ENCODE measurements at regions not wholly inside any gene's neighbourhood (a gene's known extent, or its start where the extent isn't known, plus 50 kb on each side); places are given as distances from the start of the nearest gene placed in this dataset.

DNA sequence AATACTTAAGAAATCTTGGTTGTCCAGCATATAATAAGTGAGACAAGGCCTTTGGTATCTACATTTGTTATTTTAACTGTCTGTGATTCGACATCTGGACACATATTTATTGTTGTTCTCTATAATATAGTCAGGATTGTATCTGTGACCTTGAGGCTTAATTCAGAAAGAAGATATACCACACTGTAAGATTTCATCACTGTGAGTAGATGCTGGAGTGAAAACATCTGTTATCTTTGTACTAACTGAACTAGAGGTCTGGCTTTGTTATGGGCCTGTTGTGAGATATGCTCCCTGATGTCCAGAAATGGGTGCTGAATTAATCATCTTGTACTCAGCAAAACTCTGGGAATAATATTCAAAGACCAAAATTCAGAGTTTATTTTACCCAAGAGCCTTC, 148.5 kb downstream of the ISOC1 start:
- no peaks in the 10 kb centered on the region for H3K79me2 ChIP-seq (ENCODE audit: insufficient read depth, low read length)
- H3K27ac ChIP-seq (ENCODE audit: extremely low read length, insufficient read depth, low read length), result no peak overlapping the region
- ChIA-PET CTCF (ENCODE audit: low intra/inter-chr PET ratio, low total read pairs) (no interaction called here), POLR2A (no interaction called here)
- H3K9me3 ChIP-seq (ENCODE audit: low read length), result peaks cover 2% of the 10 kb centered on the region
- BruUV-seq (replicated peaks), result no TSS peak
- no peaks in the 10 kb centered on the region for H3K36me3 ChIP-seq (replicated peaks in 1 of 2; ENCODE audit: control insufficient read depth in 1 of 2, insufficient read depth in 2 of 2, low read length in 2 of 2)
- no peak overlapping the region for H3K4me3 ChIP-seq (replicated peaks in 1 of 3; ENCODE audit: insufficient read depth in 1 of 3, low read depth in 2 of 3, low read length in 3 of 3)
- no peaks in the 10 kb centered on the region for H3K4me1 ChIP-seq (ENCODE audit: insufficient read depth, low read length)
- H4K20me1 ChIP-seq (ENCODE audit: insufficient read depth, low read length), result no peaks in the 10 kb centered on the region
- TF ChIP-seq ETV6 (CRISPR knock-in tag; conservative IDR thresholded peaks at IDR 0.05) (no peak), SP4 (CRISPR knock-in tag; IDR thresholded peaks at IDR 0.05) (no peak), CAMTA2 (CRISPR knock-in tag; IDR thresholded peaks at IDR 0.05; ENCODE audit: borderline replicate concordance) (no peak), SCMH1 (CRISPR knock-in tag; IDR thresholded peaks at IDR 0.05; ENCODE audit: borderline replicate concordance) (no peak), SP140L (CRISPR knock-in tag; IDR thresholded peaks at IDR 0.05; ENCODE audit: borderline replicate concordance) (no peak), ZFP82 (CRISPR knock-in tag; IDR thresholded peaks at IDR 0.05; ENCODE audit: borderline replicate concordance) (no peak), ZNF44 (CRISPR knock-in tag; IDR thresholded peaks at IDR 0.05) (no peak), POGZ (CRISPR knock-in tag; IDR thresholded peaks at IDR 0.05) (no peak)
- TF ChIP-seq, protein P1, sequence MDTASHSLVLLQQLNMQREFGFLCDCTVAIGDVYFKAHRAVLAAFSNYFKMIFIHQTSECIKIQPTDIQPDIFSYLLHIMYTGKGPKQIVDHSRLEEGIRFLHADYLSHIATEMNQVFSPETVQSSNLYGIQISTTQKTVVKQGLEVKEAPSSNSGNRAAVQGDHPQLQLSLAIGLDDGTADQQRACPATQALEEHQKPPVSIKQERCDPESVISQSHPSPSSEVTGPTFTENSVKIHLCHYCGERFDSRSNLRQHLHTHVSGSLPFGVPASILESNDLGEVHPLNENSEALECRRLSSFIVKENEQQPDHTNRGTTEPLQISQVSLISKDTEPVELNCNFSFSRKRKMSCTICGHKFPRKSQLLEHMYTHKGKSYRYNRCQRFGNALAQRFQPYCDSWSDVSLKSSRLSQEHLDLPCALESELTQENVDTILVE (CRISPR knock-in tag; IDR thresholded peaks at IDR 0.05), result no peak
- TF ChIP-seq, protein P2, sequence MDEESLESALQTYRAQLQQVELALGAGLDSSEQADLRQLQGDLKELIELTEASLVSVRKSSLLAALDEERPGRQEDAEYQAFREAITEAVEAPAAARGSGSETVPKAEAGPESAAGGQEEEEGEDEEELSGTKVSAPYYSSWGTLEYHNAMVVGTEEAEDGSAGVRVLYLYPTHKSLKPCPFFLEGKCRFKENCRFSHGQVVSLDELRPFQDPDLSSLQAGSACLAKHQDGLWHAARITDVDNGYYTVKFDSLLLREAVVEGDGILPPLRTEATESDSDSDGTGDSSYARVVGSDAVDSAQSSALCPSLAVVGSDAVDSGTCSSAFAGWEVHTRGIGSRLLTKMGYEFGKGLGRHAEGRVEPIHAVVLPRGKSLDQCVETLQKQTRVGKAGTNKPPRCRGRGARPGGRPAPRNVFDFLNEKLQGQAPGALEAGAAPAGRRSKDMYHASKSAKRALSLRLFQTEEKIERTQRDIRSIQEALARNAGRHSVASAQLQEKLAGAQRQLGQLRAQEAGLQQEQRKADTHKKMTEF (CRISPR knock-in tag; IDR thresholded peaks at IDR 0.05), result no peak
- 0% methylated on average over 1 of the region's 1 CpG for WGBS (ENCODE audit: low lambda C conversion rate)
- no peak overlapping the region for H3K9ac ChIP-seq (ENCODE audit: insufficient read depth, low read depth, low read length)
- no peaks in the 10 kb centered on the region for H3K27me3 ChIP-seq (ENCODE audit: control insufficient read depth in 1 of 2, insufficient read depth in 2 of 2, low read length in 2 of 2)
- no peak overlapping the region for H3K4me2 ChIP-seq (ENCODE audit: low read depth, low read length)
- ATAC-seq (no peak), DNase-seq (ENCODE audit: low spot score) (no peak), FAIRE-seq (no peak)
- in situ Hi-C loops (cut with HindIII; ENCODE audit: extremely low pct_ligation_motif_present, low pct_unique_long_range_greater_than_20kb) (no loop called here), intact Hi-C loops (cut with micrococcal nuclease; ENCODE audit: unreplicated experiment) (no loop called here)
- no peak overlapping the region for H2AFZ ChIP-seq (ENCODE audit: low read length)

Data from HepG2 (cell line).